ENCODE measurements at regions not wholly inside any gene's neighbourhood (a gene's known extent, or its start where the extent isn't known, plus 50 kb on each side); places are given as distances from the start of the nearest gene placed in this dataset.
A peak's percentile ranks its signal among the peaks of the same experiment; 100 is the strongest.

DNA sequence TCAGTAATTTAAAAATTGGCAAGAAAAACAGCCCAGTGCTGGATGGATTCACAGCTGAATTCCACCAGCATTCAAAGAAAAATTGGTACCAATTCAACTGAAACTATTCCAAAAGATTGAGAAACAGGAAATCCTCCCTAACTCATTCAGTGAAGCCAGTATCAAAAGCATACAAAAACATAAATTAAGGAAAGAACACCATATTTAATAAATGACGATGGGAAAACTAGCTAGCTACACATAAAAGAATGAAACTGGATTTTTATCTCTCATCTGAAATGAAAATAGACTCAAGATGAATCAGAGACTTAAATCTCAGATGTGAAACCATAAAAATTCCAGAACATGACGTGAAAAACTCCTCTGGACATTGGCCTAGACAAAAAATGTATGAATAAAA, 516.8 kb upstream of the SPANXN1 start:
- peak in 1 of 2 donors; percentile 16 for DNase-seq (ENCODE audit: low read depth in 2 of 2)

DNA sequence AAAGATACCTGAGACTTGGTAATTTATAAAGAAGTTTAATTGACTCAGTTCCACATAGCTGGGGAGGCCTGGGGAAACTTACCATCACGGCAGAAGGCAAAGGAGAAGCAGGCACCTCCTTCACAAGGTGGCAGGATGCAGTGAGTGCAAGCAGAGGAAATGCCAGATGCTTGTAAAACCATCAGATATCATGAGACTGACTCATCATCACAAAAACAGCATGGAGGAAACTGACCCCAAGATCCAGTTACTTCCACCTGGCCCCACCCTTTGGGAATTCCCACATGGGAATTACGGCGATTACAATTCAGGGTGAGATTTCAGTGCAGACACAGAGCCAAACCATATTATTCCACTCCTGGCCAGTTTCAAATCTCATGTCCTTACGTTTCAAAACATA, 514.7 kb upstream of the SPANXN1 start:
- no peaks in the 10 kb centered on the region for H3K27me3 ChIP-seq (ENCODE audit: control insufficient read depth, insufficient read depth, low read length)

More for the DNA sequence above, 516.8 kb upstream of the SPANXN1 start:
- H3K27ac ChIP-seq (ENCODE audit: insufficient read depth, low read length), result no peak overlapping the region
- H3K9ac ChIP-seq (ENCODE audit: insufficient read depth, low read length), result no peak overlapping the region
- H3K4me2 ChIP-seq (ENCODE audit: extremely low read depth, insufficient read depth, low read length), result no peak overlapping the region
- no peaks in the 10 kb centered on the region for H3K27me3 ChIP-seq (ENCODE audit: control insufficient read depth, insufficient read depth, low read length)
- TF ChIP-seq CTCF (conservative IDR thresholded peaks at IDR 0.05 in 1 of 2, IDR thresholded peaks at IDR 0.05 in 1 of 2; ENCODE audit: low read depth in 1 of 2, low read length in 2 of 2) (no peak), EZH2 (IDR thresholded peaks at IDR 0.05; ENCODE audit: low read length, missing control alignments) (no peak)
- no peak overlapping the region for H3K4me3 ChIP-seq (replicated peaks in 1 of 4; ENCODE audit: control extremely low read depth in 1 of 4, insufficient read depth in 1 of 4, low read depth in 3 of 4, low read length in 4 of 4)
- no peaks in the 10 kb centered on the region for H3K4me1 ChIP-seq (ENCODE audit: control insufficient read depth, extremely low read depth, insufficient read depth, low read length)
- no peaks in the 10 kb centered on the region for H4K20me1 ChIP-seq (ENCODE audit: control insufficient read depth, extremely low read depth, insufficient read depth, low read length)
- no peaks in the 10 kb centered on the region for H3K79me2 ChIP-seq (ENCODE audit: control insufficient read depth, insufficient read depth, low read length)
- H3K9me3 ChIP-seq (ENCODE audit: control insufficient read depth, insufficient read depth, low read depth, low read length), result no peaks in the 10 kb centered on the region
- H2AFZ ChIP-seq (ENCODE audit: low read length), result no peak overlapping the region
- no peaks in the 10 kb centered on the region for H3K36me3 ChIP-seq (ENCODE audit: control insufficient read depth, insufficient read depth, low read length)

GRCh38 chrX:144738246-144738645, 509.1 kb upstream of the SPANXN1 start:
- no peak overlapping the region for H3K9ac ChIP-seq (ENCODE audit: insufficient read depth, low read length)
- no peak for DNase-seq (ENCODE audit: low read depth in 2 of 2)
- H3K36me3 ChIP-seq (ENCODE audit: control insufficient read depth, insufficient read depth, low read length), result no peaks in the 10 kb centered on the region
- H3K27me3 ChIP-seq (ENCODE audit: control insufficient read depth, insufficient read depth, low read length), result no peaks in the 10 kb centered on the region
- H3K9me3 ChIP-seq (ENCODE audit: control insufficient read depth, insufficient read depth, low read depth, low read length), result no peaks in the 10 kb centered on the region
- no peak overlapping the region for H3K4me2 ChIP-seq (ENCODE audit: extremely low read depth, insufficient read depth, low read length)
- H2AFZ ChIP-seq (ENCODE audit: low read length), result no peak overlapping the region
- H3K79me2 ChIP-seq (ENCODE audit: control insufficient read depth, insufficient read depth, low read length), result no peaks in the 10 kb centered on the region
- H3K4me3 ChIP-seq (replicated peaks in 1 of 4; ENCODE audit: control extremely low read depth in 1 of 4, insufficient read depth in 1 of 4, low read depth in 3 of 4, low read length in 4 of 4), result no peak overlapping the region
- H3K4me1 ChIP-seq (ENCODE audit: control insufficient read depth, extremely low read depth, insufficient read depth, low read length), result no peaks in the 10 kb centered on the region
- H3K27ac ChIP-seq (ENCODE audit: insufficient read depth, low read length), result no peak overlapping the region
- no peak for TF ChIP-seq EZH2 (IDR thresholded peaks at IDR 0.05; ENCODE audit: low read length, missing control alignments)
- TF ChIP-seq CTCF (conservative IDR thresholded peaks at IDR 0.05 in 1 of 2, IDR thresholded peaks at IDR 0.05 in 1 of 2; ENCODE audit: low read depth in 1 of 2, low read length in 2 of 2), result no peak
- H4K20me1 ChIP-seq (ENCODE audit: control insufficient read depth, extremely low read depth, insufficient read depth, low read length), result no peaks in the 10 kb centered on the region

More for the DNA sequence above, 514.7 kb upstream of the SPANXN1 start:
- Histone ChIP-seq H3K79me2 (ENCODE audit: control insufficient read depth, insufficient read depth, low read length) (no peaks in the 10 kb centered on the region), H2AFZ (ENCODE audit: low read length) (no peak overlapping the region), H3K9me3 (ENCODE audit: control insufficient read depth, insufficient read depth, low read depth, low read length) (no peaks in the 10 kb centered on the region), H3K4me1 (ENCODE audit: control insufficient read depth, extremely low read depth, insufficient read depth, low read length) (no peaks in the 10 kb centered on the region), H3K4me3 (replicated peaks in 1 of 4; ENCODE audit: control extremely low read depth in 1 of 4, insufficient read depth in 1 of 4, low read depth in 3 of 4, low read length in 4 of 4) (no peak overlapping the region), H3K27ac (ENCODE audit: insufficient read depth, low read length) (no peak overlapping the region), H4K20me1 (ENCODE audit: control insufficient read depth, extremely low read depth, insufficient read depth, low read length) (no peaks in the 10 kb centered on the region), H3K9ac (ENCODE audit: insufficient read depth, low read length) (no peak overlapping the region), H3K36me3 (ENCODE audit: control insufficient read depth, insufficient read depth, low read length) (no peaks in the 10 kb centered on the region), H3K4me2 (ENCODE audit: extremely low read depth, insufficient read depth, low read length) (no peak overlapping the region)
- TF ChIP-seq EZH2 (IDR thresholded peaks at IDR 0.05; ENCODE audit: low read length, missing control alignments) (no peak), CTCF (conservative IDR thresholded peaks at IDR 0.05 in 1 of 2, IDR thresholded peaks at IDR 0.05 in 1 of 2; ENCODE audit: low read depth in 1 of 2, low read length in 2 of 2) (no peak)
- DNase-seq (ENCODE audit: low read depth in 2 of 2), result no peak

Measured in fibroblast of lung (primary cell).